ENCODE measurements at regions not wholly inside any gene's neighbourhood (a gene's known extent, or its start where the extent isn't known, plus 50 kb on each side); places are given as distances from the start of the nearest gene placed in this dataset.

DNA sequence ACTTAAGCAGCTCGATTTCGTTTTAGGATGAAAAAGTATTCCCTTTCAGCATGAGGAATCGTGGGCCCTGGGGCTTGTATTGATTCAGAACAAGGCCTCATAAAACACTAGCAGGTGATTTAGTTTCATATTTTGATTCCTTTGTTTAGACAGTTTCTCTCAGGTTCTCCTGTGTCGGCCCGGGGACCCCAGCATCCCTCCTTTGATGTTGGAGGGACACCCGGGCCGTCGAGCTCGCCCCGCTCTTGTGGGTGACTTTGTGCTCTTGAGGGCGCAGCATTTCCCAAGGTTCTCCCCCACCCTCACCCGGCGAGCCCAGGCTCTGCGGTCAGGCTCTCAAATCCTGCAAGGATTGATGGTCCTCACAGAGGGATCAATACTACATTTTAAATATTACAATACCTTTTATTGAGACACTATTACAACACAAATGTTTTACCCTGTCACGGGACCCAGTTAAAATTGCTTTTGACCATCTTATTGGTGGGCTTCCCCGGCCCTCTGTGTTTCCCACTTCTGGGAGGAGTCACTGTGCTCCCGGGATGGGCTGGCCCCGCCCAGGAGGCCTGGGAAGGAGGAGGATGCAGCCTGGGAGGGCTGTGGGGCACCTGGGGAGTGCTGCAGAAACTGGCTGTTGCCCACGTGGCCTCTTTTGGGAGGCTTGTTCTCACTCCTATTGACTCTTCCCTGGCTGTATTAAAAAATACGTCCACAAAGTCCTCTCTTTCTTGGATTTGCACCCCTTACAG is 222.6 kb downstream of the INSIG2 start:
- TF ChIP-seq POLR2A (IDR thresholded peaks at IDR 0.05; ENCODE audit: low read depth): no peak
- TF ChIP-seq, protein P1, sequence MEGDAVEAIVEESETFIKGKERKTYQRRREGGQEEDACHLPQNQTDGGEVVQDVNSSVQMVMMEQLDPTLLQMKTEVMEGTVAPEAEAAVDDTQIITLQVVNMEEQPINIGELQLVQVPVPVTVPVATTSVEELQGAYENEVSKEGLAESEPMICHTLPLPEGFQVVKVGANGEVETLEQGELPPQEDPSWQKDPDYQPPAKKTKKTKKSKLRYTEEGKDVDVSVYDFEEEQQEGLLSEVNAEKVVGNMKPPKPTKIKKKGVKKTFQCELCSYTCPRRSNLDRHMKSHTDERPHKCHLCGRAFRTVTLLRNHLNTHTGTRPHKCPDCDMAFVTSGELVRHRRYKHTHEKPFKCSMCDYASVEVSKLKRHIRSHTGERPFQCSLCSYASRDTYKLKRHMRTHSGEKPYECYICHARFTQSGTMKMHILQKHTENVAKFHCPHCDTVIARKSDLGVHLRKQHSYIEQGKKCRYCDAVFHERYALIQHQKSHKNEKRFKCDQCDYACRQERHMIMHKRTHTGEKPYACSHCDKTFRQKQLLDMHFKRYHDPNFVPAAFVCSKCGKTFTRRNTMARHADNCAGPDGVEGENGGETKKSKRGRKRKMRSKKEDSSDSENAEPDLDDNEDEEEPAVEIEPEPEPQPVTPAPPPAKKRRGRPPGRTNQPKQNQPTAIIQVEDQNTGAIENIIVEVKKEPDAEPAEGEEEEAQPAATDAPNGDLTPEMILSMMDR (IDR thresholded peaks at IDR 0.05): no peak
- no peak for TF ChIP-seq EP300 (IDR thresholded peaks at IDR 0.05)
- no peak for TF ChIP-seq POLR2AphosphoS5 (IDR thresholded peaks at IDR 0.05)

Measured in esophagus muscularis mucosa (tissue), 4 donors.